Body of pancreas (tissue), 4 donors: ENCODE measurements at regions not wholly inside any gene's neighbourhood (a gene's known extent, or its start where the extent isn't known, plus 50 kb on each side); places are given as distances from the start of the nearest gene placed in this dataset.

Experiments used
- ATAC-seq: fragments of 150-250 bp; one replicate; pipeline ENCODE4 v1.9.1; 2016
- DNase-seq, 4 donors: peaks; one replicate each; pipeline ENCODE4 v3.0.0-alpha.2; 2019
- H3K27ac ChIP-seq, 4 donors: fragments of 200-600 bp; sonication (generic); 1 replicate in 3 of 4; 2 replicates in 1 of 4; pipeline versions ENCODE4 v1.5.1 to v1.6.1; 2016 to 2019; ENCODE audit warnings: mild to moderate bottlenecking in 1 of 4, mixed read lengths in 1 of 4, moderate library complexity in 1 of 4
- H3K27me3 ChIP-seq, 2 donors: fragments of 200-600 bp; sonication (generic); one replicate each; pipeline ENCODE4 v1.6.0; 2016; ENCODE audit warnings: mild to moderate bottlenecking in 1 of 2
- H3K36me3 ChIP-seq, 2 donors: fragments of 200-600 bp; sonication (generic); replicated peaks in 1 of 2; 2 replicates each; pipeline ENCODE4 v1.5.1; 2016; ENCODE audit warnings: low read depth in 2 of 2; ENCODE audit not compliant: insufficient read depth in 1 of 2
- H3K4me1 ChIP-seq: fragments of 200-600 bp; sonication (generic); one replicate; pipeline ENCODE4 v1.6.0; 2016
- H3K4me3 ChIP-seq, 2 donors: fragments of 200-600 bp; sonication (generic); 1 replicate in 1 of 2; 2 replicates in 1 of 2; pipeline ENCODE4 v1.5.1; 2016 to 2019
- H3K9me3 ChIP-seq, 3 donors: fragments of 200-600 bp; sonication (generic); 1 replicate in 2 of 3; 2 replicates in 1 of 3; pipeline ENCODE4 v1.5.1; 2016
- POLR2A ChIP-seq, 3 donors: fragments of 450-650 bp; IDR thresholded peaks; one replicate each; pipeline ENCODE4 v1.6.1; 2016; ENCODE audit warnings: antibody characterized with exemption in 3 of 3, mild to moderate bottlenecking in 2 of 3
- WGBS, 2 donors: methylation state at CpG; one replicate each; pipeline ENCODE4 v1.1.5; 2017; 5-methylcytosine and 5-hydroxymethylcytosine counted together
- intact Hi-C: fragments of 100-400 bp; cut with DNase I; formaldehyde crosslinking; loops from one replicate; pipeline ENCODE4 v1.15.1; 2023
- TF ChIP-seq, protein P1 (sequence below), 7 experiments: fragments of 450-650 bp in 4 of 7; fragments of 200-600 bp in 3 of 7; sonication (generic) in 3 of 7; IDR thresholded peaks; one replicate each; pipeline ENCODE4 v1.5.1; 2016 to 2019; ENCODE audit warnings: antibody characterized with exemption in 7 of 7

DNA sequence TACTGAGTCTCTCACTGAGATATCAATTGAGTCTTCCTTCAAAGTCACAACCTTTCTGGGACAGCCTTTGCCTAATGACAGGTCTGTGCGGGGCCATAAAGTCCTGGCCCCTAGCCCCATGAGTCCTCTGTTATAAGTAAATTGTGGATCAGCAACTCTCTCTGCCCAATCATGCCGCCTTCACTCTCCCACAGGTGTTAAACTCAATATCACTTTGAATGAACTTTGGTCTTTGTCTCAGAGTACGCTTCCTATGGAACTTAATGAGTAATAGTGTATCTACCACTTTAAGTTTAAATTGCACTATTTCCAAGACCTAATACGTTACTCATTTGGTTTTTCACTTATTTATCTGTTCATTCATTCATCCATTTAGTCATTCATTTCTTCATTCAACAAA, 826.4 kb downstream of the TUSC7 start:
- TF ChIP-seq, protein P1, sequence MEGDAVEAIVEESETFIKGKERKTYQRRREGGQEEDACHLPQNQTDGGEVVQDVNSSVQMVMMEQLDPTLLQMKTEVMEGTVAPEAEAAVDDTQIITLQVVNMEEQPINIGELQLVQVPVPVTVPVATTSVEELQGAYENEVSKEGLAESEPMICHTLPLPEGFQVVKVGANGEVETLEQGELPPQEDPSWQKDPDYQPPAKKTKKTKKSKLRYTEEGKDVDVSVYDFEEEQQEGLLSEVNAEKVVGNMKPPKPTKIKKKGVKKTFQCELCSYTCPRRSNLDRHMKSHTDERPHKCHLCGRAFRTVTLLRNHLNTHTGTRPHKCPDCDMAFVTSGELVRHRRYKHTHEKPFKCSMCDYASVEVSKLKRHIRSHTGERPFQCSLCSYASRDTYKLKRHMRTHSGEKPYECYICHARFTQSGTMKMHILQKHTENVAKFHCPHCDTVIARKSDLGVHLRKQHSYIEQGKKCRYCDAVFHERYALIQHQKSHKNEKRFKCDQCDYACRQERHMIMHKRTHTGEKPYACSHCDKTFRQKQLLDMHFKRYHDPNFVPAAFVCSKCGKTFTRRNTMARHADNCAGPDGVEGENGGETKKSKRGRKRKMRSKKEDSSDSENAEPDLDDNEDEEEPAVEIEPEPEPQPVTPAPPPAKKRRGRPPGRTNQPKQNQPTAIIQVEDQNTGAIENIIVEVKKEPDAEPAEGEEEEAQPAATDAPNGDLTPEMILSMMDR (IDR thresholded peaks at IDR 0.05) = no peak
- no peak for TF ChIP-seq POLR2A (IDR thresholded peaks at IDR 0.05)
- no peak overlapping the region for H3K27ac ChIP-seq
- 81 to 85% methylated on average over 4 of the region's 4 CpGs for WGBS, 2 donors
- ATAC-seq = no peak
- no peaks in the 10 kb centered on the region for H3K9me3 ChIP-seq
- DNase-seq = no peak
- no peak overlapping the region for H3K4me3 ChIP-seq
- H3K27me3 ChIP-seq = peaks cover 0 to 3% of the 10 kb centered on the region in 2 donors
- H3K36me3 ChIP-seq = no peaks in the 10 kb centered on the region
- H3K4me1 ChIP-seq = no peaks in the 10 kb centered on the region
- intact Hi-C loops = loop anchor here (10.0 kb wide), 1 partner anchor 511 kb away; no protein-coding TSS in a partner anchor

- TF ChIP-seq, protein P1 (IDR thresholded peaks at IDR 0.05) = no peak
- no peak for TF ChIP-seq POLR2A (IDR thresholded peaks at IDR 0.05)
- intact Hi-C loops = loop anchor here (10.0 kb wide), 1 partner anchor 513 kb away; no protein-coding TSS in a partner anchor
- no peaks in the 10 kb centered on the region for H3K4me1 ChIP-seq
- H3K4me3 ChIP-seq = no peak overlapping the region
- H3K9me3 ChIP-seq = no peaks in the 10 kb centered on the region
- no peaks in the 10 kb centered on the region for H3K36me3 ChIP-seq
- DNase-seq (no peak), ATAC-seq (no peak)
- WGBS, 2 donors = 88 to 90% methylated on average over 1 of the region's 1 CpG
- H3K27me3 ChIP-seq = peaks cover 0 to 3% of the 10 kb centered on the region in 2 donors
- H3K27ac ChIP-seq = no peak overlapping the region
Measured at GRCh38 chr3:117537949-117538348, 828.4 kb downstream of the TUSC7 start.

- no peak for ATAC-seq
- Histone ChIP-seq H3K4me1 (no peaks in the 10 kb centered on the region), H3K4me3 (no peak overlapping the region), H3K27me3 (peaks cover 0 to 3% of the 10 kb centered on the region in 2 donors), H3K9me3 (no peaks in the 10 kb centered on the region), H3K27ac (no peak overlapping the region), H3K36me3 (no peaks in the 10 kb centered on the region)
- DNase-seq = no peak
- TF ChIP-seq, protein P1 (IDR thresholded peaks at IDR 0.05) = no peak
- no peak for TF ChIP-seq POLR2A (IDR thresholded peaks at IDR 0.05)
- intact Hi-C loops = loop anchor here (10.0 kb wide), 1 partner anchor 515 kb away; no protein-coding TSS in a partner anchor
- 67 to 69% methylated on average over 1 of the region's 1 CpG for WGBS, 2 donors
Measured at GRCh38 chr3:117539729-117540128, 830.1 kb downstream of the TUSC7 start.

DNA sequence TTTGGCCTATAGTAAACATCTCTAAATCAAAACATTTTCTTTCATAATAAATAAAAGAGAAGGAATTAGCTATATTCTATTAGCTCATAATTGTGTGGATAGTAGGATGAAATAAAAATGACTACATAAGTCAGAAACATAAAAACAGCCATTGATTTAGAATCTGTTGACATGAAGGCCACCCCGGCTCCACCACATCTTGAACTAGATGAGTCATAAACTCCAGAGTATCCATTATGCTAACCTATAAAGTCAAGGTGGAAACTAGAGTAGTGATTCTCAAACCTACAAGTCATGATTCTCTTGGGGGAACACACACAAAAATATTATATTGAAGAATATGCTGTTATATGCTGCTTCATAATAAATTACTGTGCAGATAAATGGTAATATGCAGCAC, 831.0 kb downstream of the TUSC7 start:
- H3K9me3 ChIP-seq = no peaks in the 10 kb centered on the region
- H3K36me3 ChIP-seq = no peaks in the 10 kb centered on the region
- no peaks in the 10 kb centered on the region for H3K4me1 ChIP-seq
- H3K27ac ChIP-seq = no peak overlapping the region
- TF ChIP-seq, protein P1 (IDR thresholded peaks at IDR 0.05) = no peak
- no peak for TF ChIP-seq POLR2A (IDR thresholded peaks at IDR 0.05)
- intact Hi-C loops = no loop called here
- H3K4me3 ChIP-seq = no peak overlapping the region
- 97 to 100% methylated on average over 1 of the region's 1 CpG for WGBS, 2 donors
- peaks cover 0 to 3% of the 10 kb centered on the region in 2 donors for H3K27me3 ChIP-seq
- ATAC-seq = no peak
- DNase-seq = no peak

GRCh38 chr3:117541721-117542120, 832.1 kb downstream of the TUSC7 start:
- peaks cover 0 to 3% of the 10 kb centered on the region in 2 donors for H3K27me3 ChIP-seq
- TF ChIP-seq, protein P1 (IDR thresholded peaks at IDR 0.05) = no peak
- no peak for TF ChIP-seq POLR2A (IDR thresholded peaks at IDR 0.05)
- 70 to 79% methylated on average over 3 of the region's 3 CpGs for WGBS, 2 donors
- intact Hi-C loops = no loop called here
- H3K4me1 ChIP-seq = no peaks in the 10 kb centered on the region
- no peak overlapping the region for H3K27ac ChIP-seq
- DNase-seq = no peak
- H3K36me3 ChIP-seq = no peaks in the 10 kb centered on the region
- no peak for ATAC-seq
- no peaks in the 10 kb centered on the region for H3K9me3 ChIP-seq
- H3K4me3 ChIP-seq = no peak overlapping the region
